IMR-90 (cell line): ENCODE measurements at regions not wholly inside any gene's neighbourhood (a gene's known extent, or its start where the extent isn't known, plus 50 kb on each side); places are given as distances from the start of the nearest gene placed in this dataset.

Source experiments
- ATAC-seq: fragments of 200-7000 bp; cut with Tn5 transposase; 2 replicates; pipeline ENCODE4 v1.9.1; 2020; ENCODE audit warnings: low read depth, mild to moderate bottlenecking, moderate library complexity
- BruUV-seq: library from RNA; stranded (reverse); fragments of 400-500 nt; replicated peaks from 2 replicates; lab custom pipeline; 2021; lab: Mats Ljungman, UMichigan
- CTCF ChIA-PET: fragments of 300-600 bp; formaldehyde crosslinking; extraction: SDS; loops from one replicate; lab custom pipeline; 2021; ENCODE audit warnings: antibody characterized with exemption; lab: Yijun Ruan, JAX
- POLR2A ChIA-PET: fragments of 300-600 bp; sonication (Branson Sonifier 250); formaldehyde crosslinking; loops from one replicate; lab custom pipeline; 2022; ENCODE audit warnings: antibody characterized with exemption; ENCODE audit not compliant: unreplicated experiment; lab: Charles Lee
- DNase-seq: peaks from one replicate; pipeline ENCODE4 v3.0.0; 2013
- H2AFZ ChIP-seq: replicated peaks from 2 replicates; pipeline ENCODE3; 2013; ENCODE audit warnings: low read length, mild to moderate bottlenecking; ENCODE audit not compliant: poor library complexity
- H2AK5ac ChIP-seq: 2 replicates; pipeline ENCODE4 v1.6.1; 2013; ENCODE audit warnings: low read depth, low read length, inconsistent platforms
- H2AK9ac ChIP-seq: replicated peaks from 2 replicates; pipeline ENCODE3; 2013; ENCODE audit warnings: mild to moderate bottlenecking, low read depth, low read length, moderate library complexity; ENCODE audit not compliant: poor library complexity
- H2BK120ac ChIP-seq: 2 replicates; pipeline ENCODE4 v1.6.1; 2013; ENCODE audit warnings: low read depth, low read length, inconsistent platforms
- H2BK15ac ChIP-seq: 3 replicates; pipeline ENCODE4 v1.6.1; 2013; ENCODE audit warnings: low read depth, low read length, inconsistent platforms
- H2BK20ac ChIP-seq: 2 replicates; pipeline ENCODE4 v1.6.1; 2013; ENCODE audit warnings: low read depth, mild to moderate bottlenecking, inconsistent platforms, low read length, moderate library complexity
- H2BK5ac ChIP-seq: 2 replicates; pipeline ENCODE4 v1.6.1; 2013; ENCODE audit warnings: mild to moderate bottlenecking, low read depth, low read length, inconsistent platforms; ENCODE audit not compliant: poor library complexity, severe bottlenecking
- H3K14ac ChIP-seq: replicated peaks from 2 replicates; pipeline ENCODE4 v1.6.1; 2013; ENCODE audit warnings: low read depth, low read length, inconsistent platforms
- H3K18ac ChIP-seq: 2 replicates; pipeline ENCODE4 v1.6.1; 2013; ENCODE audit warnings: low read depth, low read length, control low read depth
- H3K23ac ChIP-seq: 2 replicates; pipeline ENCODE4 v1.6.1; 2013; ENCODE audit warnings: low read depth, low read length, inconsistent platforms
- H3K27ac ChIP-seq: 2 replicates; pipeline ENCODE4 v1.5.1; 2013; ENCODE audit warnings: mild to moderate bottlenecking, control low read depth, low read length; ENCODE audit not compliant: insufficient read depth
- H3K27me3 ChIP-seq: 2 replicates; pipeline ENCODE4 v1.6.1; 2013; ENCODE audit warnings: low read length; ENCODE audit not compliant: control insufficient read depth, insufficient read depth
- H3K36me3 ChIP-seq: 2 replicates; pipeline ENCODE4 v1.6.1; 2013; ENCODE audit warnings: low read length, mixed read lengths; ENCODE audit not compliant: control insufficient read depth, insufficient read depth
- H3K4ac ChIP-seq: 2 replicates; pipeline ENCODE4 v1.6.1; 2013; ENCODE audit warnings: low read depth, low read length, inconsistent platforms
- H3K4me1 ChIP-seq: 2 replicates; pipeline ENCODE4 v1.6.1; 2013; ENCODE audit warnings: low read length, mixed read lengths; ENCODE audit not compliant: control insufficient read depth, insufficient read depth
- H3K4me2 ChIP-seq: 2 replicates; pipeline ENCODE4 v1.6.1; 2013; ENCODE audit warnings: low read depth, mild to moderate bottlenecking, control low read depth, low read length, moderate library complexity
- H3K4me3 ChIP-seq: 2 replicates; pipeline ENCODE4 v1.5.1; 2013; ENCODE audit warnings: low read depth, mild to moderate bottlenecking, control low read depth, low read length, moderate library complexity; ENCODE audit not compliant: insufficient read depth
- H3K56ac ChIP-seq: 2 replicates; pipeline ENCODE4 v1.6.1; 2013; ENCODE audit warnings: low read length, inconsistent platforms; ENCODE audit not compliant: insufficient read depth; ENCODE audit errors: extremely low read depth
- H3K79me1 ChIP-seq, 2 experiments: 2 replicates each; pipeline ENCODE4 v1.6.1; 2013; ENCODE audit warnings: low read length in 2 of 2, inconsistent platforms in 1 of 2, low read depth in 1 of 2
- H3K9ac ChIP-seq: 2 replicates; pipeline ENCODE4 v1.6.1; 2013; ENCODE audit warnings: low read depth, low read length, control low read depth
- H3K9me1 ChIP-seq: 2 replicates; pipeline ENCODE4 v1.6.1; 2013; ENCODE audit warnings: low read length, inconsistent platforms; ENCODE audit not compliant: insufficient read depth
- H3K9me3 ChIP-seq: 2 replicates; pipeline ENCODE4 v1.6.1; 2013; ENCODE audit warnings: low read length; ENCODE audit not compliant: control insufficient read depth, insufficient read depth
- H4K20me1 ChIP-seq: 2 replicates; pipeline ENCODE4 v1.6.1; 2013; ENCODE audit warnings: low read length, inconsistent platforms; ENCODE audit not compliant: insufficient read depth
- H4K5ac ChIP-seq: 2 replicates; pipeline ENCODE4 v1.6.1; 2013; ENCODE audit warnings: mild to moderate bottlenecking, low read depth, low read length, control low read depth
- H4K8ac ChIP-seq, 2 experiments: 2 replicates each; pipeline ENCODE4 v1.6.1; 2013; ENCODE audit warnings: low read depth in 2 of 2, low read length in 2 of 2, control low read depth in 1 of 2, inconsistent platforms in 1 of 2
- H4K91ac ChIP-seq: 2 replicates; pipeline ENCODE4 v1.6.1; 2013; ENCODE audit warnings: low read depth, low read length, inconsistent platforms; ENCODE audit not compliant: insufficient read depth
- CEBPB ChIP-seq: IDR thresholded peaks from 2 replicates; pipeline ENCODE4 v1.6.1; 2012; ENCODE audit warnings: low read depth, low read length, improper control_type of control experiment
- CHD1 ChIP-seq: IDR thresholded peaks from 2 replicates; pipeline ENCODE4 v1.6.1; 2012; ENCODE audit warnings: low read depth, low read length, improper control_type of control experiment
- FOS ChIP-seq: fragments of 150-350 bp; IDR thresholded peaks from 2 replicates; pipeline ENCODE4 v1.6.1; 2016; ENCODE audit warnings: low read depth, low read length
- MAFK ChIP-seq: IDR thresholded peaks from 2 replicates; pipeline ENCODE4 v1.6.1; 2012; ENCODE audit warnings: low read depth, low read length, improper control_type of control experiment
- MAZ ChIP-seq: IDR thresholded peaks from 2 replicates; pipeline ENCODE4 v1.6.1; 2012; ENCODE audit warnings: low read depth, mild to moderate bottlenecking, low read length, improper control_type of control experiment, moderate library complexity, borderline replicate concordance
- MXI1 ChIP-seq: IDR thresholded peaks from 2 replicates; pipeline ENCODE4 v1.6.1; 2012; ENCODE audit warnings: low read depth, mild to moderate bottlenecking, low read length, moderate library complexity, borderline replicate concordance
- NFE2L2 ChIP-seq: fragments of 150-350 bp; IDR thresholded peaks from 2 replicates; pipeline ENCODE4 v1.6.1; 2016; ENCODE audit warnings: low read depth, mild to moderate bottlenecking, low read length
- RAD21 ChIP-seq: IDR thresholded peaks from 2 replicates; pipeline ENCODE4 v1.6.1; 2012; ENCODE audit warnings: low read length, improper control_type of control experiment
- RCOR1 ChIP-seq: IDR thresholded peaks from 2 replicates; pipeline ENCODE4 v1.6.1; 2012; ENCODE audit warnings: mild to moderate bottlenecking, low read length, improper control_type of control experiment; ENCODE audit not compliant: insufficient replicate concordance
- RFX5 ChIP-seq: IDR thresholded peaks from 2 replicates; pipeline ENCODE4 v1.8.0; 2012; ENCODE audit warnings: low read depth, mild to moderate bottlenecking, low read length, moderate library complexity
- SMC3 ChIP-seq: fragments of 150-350 bp; IDR thresholded peaks from 2 replicates; pipeline ENCODE4 v1.6.1; 2016; ENCODE audit warnings: low read depth, mild to moderate bottlenecking, antibody characterized with exemption, low read length, moderate library complexity
- WGBS, 2 experiments: methylation state at CpG; one replicate each; pipeline versions ENCODE4 v1.1.5 to v1.1.7; 2013; ENCODE audit warnings: missing lambda C conversion rate in 2 of 2; ENCODE audit not compliant: insufficient read length in 1 of 2; ENCODE audit errors: extremely low coverage in 2 of 2; 5-methylcytosine and 5-hydroxymethylcytosine counted together
- dilution Hi-C: fragments of 300-500 bp; cut with HindIII; formaldehyde crosslinking; loops from one replicate; pipeline ENCODE4 v1.14.3; 2018; ENCODE audit warnings: low sequenced_read_pairs; ENCODE audit not compliant: unreplicated experiment
- in situ Hi-C: fragments of 300-500 bp; cut with MboI; formaldehyde crosslinking; loops from 3 replicates; pipeline ENCODE4 v1.14.3; 2019; ENCODE audit warnings: low sequenced_read_pairs, inconsistent platforms, mixed read lengths
- intact Hi-C: fragments of 100-400 bp; cut with micrococcal nuclease; formaldehyde crosslinking; loops from 2 replicates; pipeline ENCODE4 v1.10.0; 2022
- TF ChIP-seq, protein P1 (sequence below): fragments of 150-350 bp; IDR thresholded peaks from 2 replicates; pipeline ENCODE4 v1.6.1; 2016; ENCODE audit warnings: low read depth, mild to moderate bottlenecking, low read length, moderate library complexity, borderline replicate concordance
- TF ChIP-seq, protein P2 (sequence below): fragments of 150-350 bp; IDR thresholded peaks from 2 replicates; pipeline ENCODE4 v1.6.1; 2017; ENCODE audit warnings: mild to moderate bottlenecking, antibody characterized with exemption, low read length, low read depth
- TF ChIP-seq, protein P3 (sequence below): conservative IDR thresholded peaks from 2 replicates; pipeline ENCODE4 v1.5.1; 2012; ENCODE audit warnings: mild to moderate bottlenecking, low read depth, low read length, improper control_type of control experiment

DNA sequence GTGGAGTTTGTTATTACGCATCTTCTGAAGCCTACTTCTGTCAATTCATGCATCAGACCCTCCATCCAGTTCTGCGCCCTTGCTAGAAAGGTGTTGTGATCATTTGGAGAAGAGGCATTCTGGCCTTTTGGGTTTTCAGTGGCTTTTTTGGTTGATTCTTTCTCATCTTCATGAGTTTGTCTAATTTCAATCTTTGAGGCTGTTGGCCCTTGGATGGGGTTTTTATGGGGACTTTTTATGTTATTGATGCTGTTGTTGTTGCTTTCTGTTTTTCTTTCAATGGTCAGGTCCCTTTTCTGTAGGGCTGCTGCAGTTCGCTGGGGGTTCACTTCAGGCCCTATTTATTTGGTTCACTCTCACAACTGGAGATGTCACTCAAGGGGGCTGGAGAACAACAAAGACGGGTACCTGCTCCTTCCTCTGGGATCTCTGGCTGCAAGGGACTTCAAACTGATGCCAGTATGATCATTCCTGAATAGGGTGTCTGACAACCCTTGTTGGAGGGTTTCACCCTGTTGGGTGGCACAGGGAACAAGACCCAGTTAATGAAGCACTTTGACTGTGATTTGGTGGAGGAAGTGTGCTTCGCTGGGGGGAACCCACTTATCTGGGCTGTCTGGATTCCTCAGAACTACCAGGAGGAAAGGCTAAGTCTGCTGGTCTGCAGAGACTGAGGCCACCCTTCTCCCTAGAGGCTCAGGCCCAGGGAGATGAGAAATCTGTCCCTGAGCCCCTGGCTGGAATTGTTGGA lies 226.7 kb upstream of the PTGER4 start:
- in situ Hi-C loops (no loop called here), dilution Hi-C loops (no loop called here), intact Hi-C loops (no loop called here)
- DNase-seq: no peak
- Histone ChIP-seq H2AFZ (no peak overlapping the region), H2BK15ac (no peak overlapping the region), H3K4me2 (no peak overlapping the region), H2BK5ac (no peak overlapping the region), H4K20me1 (no peaks in the 10 kb centered on the region), H3K4ac (no peak overlapping the region), H4K5ac (no peak overlapping the region), H3K56ac (no peak overlapping the region), H3K36me3 (no peaks in the 10 kb centered on the region), H3K14ac (no peak overlapping the region), H3K27ac (no peak overlapping the region), H3K18ac (no peak overlapping the region), H3K9me3 (no peaks in the 10 kb centered on the region), H3K4me3 (no peak overlapping the region), H3K4me1 (no peaks in the 10 kb centered on the region), H4K8ac (no peak overlapping the region), H3K9ac (no peak overlapping the region), H4K91ac (no peak overlapping the region), H2BK20ac (no peak overlapping the region), H3K79me1 (no peaks in the 10 kb centered on the region), H2AK9ac (no peak overlapping the region), H2AK5ac (no peak overlapping the region), H2BK120ac (no peak overlapping the region), H3K9me1 (no peaks in the 10 kb centered on the region), H3K27me3 (no peaks in the 10 kb centered on the region), H3K23ac (no peak overlapping the region)
- TF ChIP-seq NFE2L2: no peak
- no peak for TF ChIP-seq RCOR1
- TF ChIP-seq RAD21: no peak
- no peak for TF ChIP-seq MAZ
- no peak for TF ChIP-seq MXI1
- TF ChIP-seq MAFK: no peak
- no peak for TF ChIP-seq CHD1
- TF ChIP-seq, protein P1, sequence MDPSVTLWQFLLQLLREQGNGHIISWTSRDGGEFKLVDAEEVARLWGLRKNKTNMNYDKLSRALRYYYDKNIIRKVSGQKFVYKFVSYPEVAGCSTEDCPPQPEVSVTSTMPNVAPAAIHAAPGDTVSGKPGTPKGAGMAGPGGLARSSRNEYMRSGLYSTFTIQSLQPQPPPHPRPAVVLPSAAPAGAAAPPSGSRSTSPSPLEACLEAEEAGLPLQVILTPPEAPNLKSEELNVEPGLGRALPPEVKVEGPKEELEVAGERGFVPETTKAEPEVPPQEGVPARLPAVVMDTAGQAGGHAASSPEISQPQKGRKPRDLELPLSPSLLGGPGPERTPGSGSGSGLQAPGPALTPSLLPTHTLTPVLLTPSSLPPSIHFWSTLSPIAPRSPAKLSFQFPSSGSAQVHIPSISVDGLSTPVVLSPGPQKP: no peak
- no peak for TF ChIP-seq CEBPB
- TF ChIP-seq RFX5: no peak
- TF ChIP-seq, protein P2, sequence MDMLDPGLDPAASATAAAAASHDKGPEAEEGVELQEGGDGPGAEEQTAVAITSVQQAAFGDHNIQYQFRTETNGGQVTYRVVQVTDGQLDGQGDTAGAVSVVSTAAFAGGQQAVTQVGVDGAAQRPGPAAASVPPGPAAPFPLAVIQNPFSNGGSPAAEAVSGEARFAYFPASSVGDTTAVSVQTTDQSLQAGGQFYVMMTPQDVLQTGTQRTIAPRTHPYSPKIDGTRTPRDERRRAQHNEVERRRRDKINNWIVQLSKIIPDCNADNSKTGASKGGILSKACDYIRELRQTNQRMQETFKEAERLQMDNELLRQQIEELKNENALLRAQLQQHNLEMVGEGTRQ: no peak
- TF ChIP-seq FOS: no peak
- TF ChIP-seq, protein P3, sequence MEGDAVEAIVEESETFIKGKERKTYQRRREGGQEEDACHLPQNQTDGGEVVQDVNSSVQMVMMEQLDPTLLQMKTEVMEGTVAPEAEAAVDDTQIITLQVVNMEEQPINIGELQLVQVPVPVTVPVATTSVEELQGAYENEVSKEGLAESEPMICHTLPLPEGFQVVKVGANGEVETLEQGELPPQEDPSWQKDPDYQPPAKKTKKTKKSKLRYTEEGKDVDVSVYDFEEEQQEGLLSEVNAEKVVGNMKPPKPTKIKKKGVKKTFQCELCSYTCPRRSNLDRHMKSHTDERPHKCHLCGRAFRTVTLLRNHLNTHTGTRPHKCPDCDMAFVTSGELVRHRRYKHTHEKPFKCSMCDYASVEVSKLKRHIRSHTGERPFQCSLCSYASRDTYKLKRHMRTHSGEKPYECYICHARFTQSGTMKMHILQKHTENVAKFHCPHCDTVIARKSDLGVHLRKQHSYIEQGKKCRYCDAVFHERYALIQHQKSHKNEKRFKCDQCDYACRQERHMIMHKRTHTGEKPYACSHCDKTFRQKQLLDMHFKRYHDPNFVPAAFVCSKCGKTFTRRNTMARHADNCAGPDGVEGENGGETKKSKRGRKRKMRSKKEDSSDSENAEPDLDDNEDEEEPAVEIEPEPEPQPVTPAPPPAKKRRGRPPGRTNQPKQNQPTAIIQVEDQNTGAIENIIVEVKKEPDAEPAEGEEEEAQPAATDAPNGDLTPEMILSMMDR: no peak
- TF ChIP-seq SMC3: no peak
- WGBS, 2 experiments: 100% methylated on average over 1 of the region's 5 CpGs; no CpG with 5 or more reads in 1 of the 2 experiments
- POLR2A ChIA-PET: no interaction called here
- CTCF ChIA-PET: no interaction called here
- no TSS peak for BruUV-seq
- ATAC-seq: no peak
